ENCODE measurements at regions not wholly inside any gene's neighbourhood (a gene's known extent, or its start where the extent isn't known, plus 50 kb on each side); places are given as distances from the start of the nearest gene placed in this dataset.

GRCh38 chr13:64808704-64809103, 2421.4 kb downstream of the PCDH9 start:
- Histone ChIP-seq H3K14ac (replicated peaks; ENCODE audit: low read depth, low read length) (no peak overlapping the region), H4K20me1 (ENCODE audit: insufficient read depth, low read length) (no peaks in the 10 kb centered on the region), H2AK5ac (ENCODE audit: low read depth, low read length) (no peak overlapping the region), H3K36me3 (ENCODE audit: control insufficient read depth, insufficient read depth, low read length) (no peaks in the 10 kb centered on the region), H3K9me1 (ENCODE audit: insufficient read depth, low read length) (no peaks in the 10 kb centered on the region), H3K27me3 (ENCODE audit: control insufficient read depth, insufficient read depth, low read length) (no peaks in the 10 kb centered on the region), H3K4ac (ENCODE audit: low read depth, low read length) (no peak overlapping the region), H3K23ac (ENCODE audit: low read depth, low read length) (no peak overlapping the region), H4K8ac (ENCODE audit: low read depth in 2 of 2, low read length in 2 of 2) (no peak overlapping the region), H2BK15ac (ENCODE audit: low read depth, low read length) (no peak overlapping the region), H4K91ac (ENCODE audit: insufficient read depth, low read depth, low read length) (no peak overlapping the region), H4K5ac (ENCODE audit: low read depth, low read length) (no peak overlapping the region), H3K4me3 (ENCODE audit: insufficient read depth, low read depth, low read length) (no peak overlapping the region), H2AK9ac (replicated peaks; ENCODE audit: low read depth, low read length, poor library complexity) (no peak overlapping the region), H3K56ac (ENCODE audit: extremely low read depth, insufficient read depth, low read length) (no peak overlapping the region), H3K18ac (ENCODE audit: low read depth, low read length) (no peak overlapping the region), H3K79me1 (ENCODE audit: low read depth in 1 of 2, low read length in 2 of 2) (no peaks in the 10 kb centered on the region), H3K4me2 (ENCODE audit: low read depth, low read length) (no peak overlapping the region), H3K9me3 (ENCODE audit: control insufficient read depth, insufficient read depth, low read length) (no peaks in the 10 kb centered on the region; the same call in 1 of the 2 replicates), H3K9ac (ENCODE audit: low read depth, low read length) (no peak overlapping the region), H2BK120ac (ENCODE audit: low read depth, low read length) (no peak overlapping the region), H2BK5ac (ENCODE audit: low read depth, low read length, poor library complexity, severe bottlenecking) (no peak overlapping the region), H2AFZ (replicated peaks; ENCODE audit: low read length, poor library complexity) (no peak overlapping the region), H3K4me1 (ENCODE audit: control insufficient read depth, insufficient read depth, low read length) (no peaks in the 10 kb centered on the region), H2BK20ac (ENCODE audit: low read depth, low read length) (no peak overlapping the region), H3K27ac (ENCODE audit: insufficient read depth, low read length) (no peak overlapping the region)
- BruUV-seq (replicated peaks): no TSS peak
- ChIA-PET POLR2A (ENCODE audit: unreplicated experiment) (no interaction called here), CTCF (no interaction called here)
- TF ChIP-seq MAFK (IDR thresholded peaks at IDR 0.05; ENCODE audit: low read depth, low read length) (no peak), USF2 (IDR thresholded peaks at IDR 0.05; ENCODE audit: low read depth, low read length) (no peak), RFX5 (IDR thresholded peaks at IDR 0.05; ENCODE audit: low read depth, low read length) (no peak), FOS (IDR thresholded peaks at IDR 0.05; ENCODE audit: low read depth, low read length) (no peak), POLR2A (IDR thresholded peaks at IDR 0.05; ENCODE audit: low read depth, low read length) (no peak), RAD21 (IDR thresholded peaks at IDR 0.05; ENCODE audit: low read length) (no peak), CEBPB (IDR thresholded peaks at IDR 0.05; ENCODE audit: low read depth, low read length) (no peak), RCOR1 (IDR thresholded peaks at IDR 0.05; ENCODE audit: insufficient replicate concordance, low read length) (no peak), CHD1 (IDR thresholded peaks at IDR 0.05; ENCODE audit: low read depth, low read length) (no peak), SMC3 (IDR thresholded peaks at IDR 0.05; ENCODE audit: low read depth, low read length) (no peak), NFE2L2 (IDR thresholded peaks at IDR 0.05; ENCODE audit: low read depth, low read length) (no peak), MAZ (IDR thresholded peaks at IDR 0.05; ENCODE audit: borderline replicate concordance, low read depth, low read length) (no peak), BHLHE40 (IDR thresholded peaks at IDR 0.05; ENCODE audit: low read depth, low read length) (no peak)
- in situ Hi-C loops (cut with MboI; ENCODE audit: low sequenced_read_pairs) (no loop called here), intact Hi-C loops (cut with micrococcal nuclease) (no loop called here), dilution Hi-C loops (cut with HindIII; ENCODE audit: low sequenced_read_pairs, unreplicated experiment) (no loop called here)
- DNase-seq (no peak), ATAC-seq (ENCODE audit: low read depth) (no peak)
- no CpG with 5 or more reads among the region's 4 CpGs for WGBS, 2 experiments (ENCODE audit: extremely low coverage in 2 of 2, insufficient read length in 1 of 2)
